Panc1 (cell line): ENCODE measurements at regions not wholly inside any gene's neighbourhood (a gene's known extent, or its start where the extent isn't known, plus 50 kb on each side); places are given as distances from the start of the nearest gene placed in this dataset.

Experiments used
- ATAC-seq: fragments of 200-7000 bp; cut with Tn5 transposase; 2 replicates; pipeline ENCODE4 v1.9.1; 2020; ENCODE audit warnings: mild to moderate bottlenecking, moderate library complexity
- BruUV-seq: library from RNA; stranded (reverse); fragments of 400-500 nt; replicated peaks from 2 replicates; lab custom pipeline; 2021; lab: Mats Ljungman, UMichigan
- CTCF ChIA-PET: fragments of 300-600 bp; sonication (Branson Sonifier 250); formaldehyde crosslinking; loops from one replicate; lab custom pipeline; 2022; ENCODE audit warnings: antibody characterized with exemption; lab: Charles Lee
- POLR2A ChIA-PET: fragments of 300-600 bp; sonication (Branson Sonifier 250); formaldehyde crosslinking; loops from one replicate; lab custom pipeline; 2022; ENCODE audit warnings: antibody characterized with exemption; lab: Charles Lee
- DNase-seq: peaks from one replicate; pipeline ENCODE4 v3.0.0-alpha.2; 2010; ENCODE audit warnings: low read depth, low spot score
- H3K27ac ChIP-seq: 2 replicates; pipeline ENCODE4 v1.5.1; 2011; ENCODE audit warnings: mild to moderate bottlenecking, low read length, inconsistent platforms
- H3K27me3 ChIP-seq: fragments of 200-500 bp; sonication (Bioruptor generic); 2 replicates; pipeline ENCODE4 v1.6.0; 2014; ENCODE audit warnings: low read length, inconsistent platforms; ENCODE audit not compliant: control insufficient read depth, insufficient read depth
- H3K36me3 ChIP-seq: fragments of 200-500 bp; sonication (Bioruptor generic); 2 replicates; pipeline ENCODE4 v1.5.1; 2014; ENCODE audit warnings: inconsistent platforms, mild to moderate bottlenecking, low read length, moderate library complexity; ENCODE audit not compliant: control insufficient read depth, insufficient read depth
- H3K4me1 ChIP-seq: 2 replicates; pipeline ENCODE4 v1.5.1; 2011; ENCODE audit warnings: inconsistent platforms, mild to moderate bottlenecking, low read length, moderate library complexity; ENCODE audit not compliant: control insufficient read depth, insufficient read depth
- H3K4me3 ChIP-seq, 2 experiments: 2 replicates each; pipeline ENCODE4 v1.5.1; 2011 to 2012; ENCODE audit warnings: low read depth in 2 of 2, low read length in 2 of 2, mild to moderate bottlenecking in 2 of 2, inconsistent platforms in 1 of 2, moderate library complexity in 1 of 2
- H3K9me3 ChIP-seq: fragments of 200-500 bp; sonication (Bioruptor generic); 2 replicates; pipeline ENCODE4 v1.5.1; 2014; ENCODE audit warnings: low read depth, mild to moderate bottlenecking, inconsistent platforms, low read length, moderate library complexity; ENCODE audit not compliant: control insufficient read depth, insufficient read depth
- CTCF ChIP-seq: fragments of 450-650 bp; IDR thresholded peaks from 2 replicates; pipeline ENCODE4 v1.5.1; 2017; ENCODE audit warnings: mild to moderate bottlenecking
- POLR2AphosphoS5 ChIP-seq: IDR thresholded peaks from 2 replicates; pipeline ENCODE4 v1.6.1; 2012; ENCODE audit warnings: mild to moderate bottlenecking, low read depth, low read length, moderate library complexity
- REST ChIP-seq, 2 experiments: IDR thresholded peaks; 2 replicates each; pipeline ENCODE4 v1.6.1; 2011 to 2012; ENCODE audit warnings: low read depth in 2 of 2, control low read depth in 1 of 2, low read length in 1 of 2, mild to moderate bottlenecking in 1 of 2, moderate library complexity in 1 of 2; ENCODE audit not compliant: insufficient read depth in 1 of 2
- SIN3A ChIP-seq: IDR thresholded peaks from 2 replicates; pipeline ENCODE4 v1.6.1; 2012; ENCODE audit warnings: low read depth, mild to moderate bottlenecking, low read length, moderate library complexity, borderline replicate concordance; ENCODE audit not compliant: insufficient read depth
- TCF7L2 ChIP-seq: IDR thresholded peaks from 2 replicates; pipeline ENCODE4 v1.6.1; 2011; ENCODE audit warnings: mild to moderate bottlenecking, low read depth, low read length, inconsistent platforms
- in situ Hi-C: cut with HindIII; loops from 2 replicates; pipeline ENCODE4 v1.10.0; 2016; ENCODE audit warnings: low sequenced_read_pairs, low pct_unique_long_range_greater_than_20kb
- intact Hi-C: fragments of 100-400 bp; cut with micrococcal nuclease; formaldehyde crosslinking; loops from one replicate; pipeline ENCODE4 v1.10.0; 2022; ENCODE audit not compliant: unreplicated experiment

GRCh38 chr2:234863043-234863934 is 88.5 kb upstream of the SH3BP4 start:
- in situ Hi-C loops (no loop called here), intact Hi-C loops (no loop called here)
- H3K27ac ChIP-seq, result peak overlapping the region; percentile 52
- BruUV-seq, result no TSS peak
- CTCF ChIA-PET, result no interaction called here
- POLR2A ChIA-PET, result interaction anchor here (0.7 kb wide), 2 partner anchors 319 to 585 kb away, joined by 3 read pairs; no protein-coding TSS in a partner anchor
- ATAC-seq, result peak; percentile 53; the same call in 1 of the 2 replicates
- peaks cover 14% of the 10 kb centered on the region for H3K4me1 ChIP-seq
- H3K27me3 ChIP-seq, result no peaks in the 10 kb centered on the region
- no peak for DNase-seq
- no peak overlapping the region for H3K4me3 ChIP-seq
- TF ChIP-seq SIN3A (no peak), POLR2AphosphoS5 (no peak), REST (IDR thresholded peaks at IDR 0.05; ENCODE audit: insufficient read depth in 1 of 2, low read depth in 2 of 2, low read length in 1 of 2) (no peak), TCF7L2 (no peak), CTCF (no peak)
- no peaks in the 10 kb centered on the region for H3K9me3 ChIP-seq
- no peaks in the 10 kb centered on the region for H3K36me3 ChIP-seq

- no peaks in the 10 kb centered on the region for H3K27me3 ChIP-seq
- CTCF ChIA-PET, result no interaction called here
- BruUV-seq, result no TSS peak
- POLR2A ChIA-PET, result interaction anchor here (0.6 to 0.7 kb wide), 2 partner anchors 586 to 645 kb away, joined by 3 read pairs; no protein-coding TSS in a partner anchor
- DNase-seq (no peak), ATAC-seq (peak; percentile 67)
- no peaks in the 10 kb centered on the region for H3K36me3 ChIP-seq
- no peak overlapping the region for H3K4me3 ChIP-seq
- H3K9me3 ChIP-seq, result no peaks in the 10 kb centered on the region
- TF ChIP-seq TCF7L2, result no peak
- no peak for TF ChIP-seq CTCF
- TF ChIP-seq POLR2AphosphoS5, result no peak
- no peak for TF ChIP-seq SIN3A
- TF ChIP-seq REST (IDR thresholded peaks at IDR 0.05; ENCODE audit: insufficient read depth in 1 of 2, low read depth in 2 of 2, low read length in 1 of 2), result no peak
- H3K4me1 ChIP-seq, result peaks cover 14% of the 10 kb centered on the region
- peak overlapping the region; percentile 52 for H3K27ac ChIP-seq
- intact Hi-C loops (no loop called here), in situ Hi-C loops (no loop called here)
These were observed 89.7 kb upstream of the SH3BP4 start for GRCh38 chr2:234861841-234862735.
